ENCODE measurements at regions not wholly inside any gene's neighbourhood (a gene's known extent, or its start where the extent isn't known, plus 50 kb on each side); places are given as distances from the start of the nearest gene placed in this dataset.

DNA sequence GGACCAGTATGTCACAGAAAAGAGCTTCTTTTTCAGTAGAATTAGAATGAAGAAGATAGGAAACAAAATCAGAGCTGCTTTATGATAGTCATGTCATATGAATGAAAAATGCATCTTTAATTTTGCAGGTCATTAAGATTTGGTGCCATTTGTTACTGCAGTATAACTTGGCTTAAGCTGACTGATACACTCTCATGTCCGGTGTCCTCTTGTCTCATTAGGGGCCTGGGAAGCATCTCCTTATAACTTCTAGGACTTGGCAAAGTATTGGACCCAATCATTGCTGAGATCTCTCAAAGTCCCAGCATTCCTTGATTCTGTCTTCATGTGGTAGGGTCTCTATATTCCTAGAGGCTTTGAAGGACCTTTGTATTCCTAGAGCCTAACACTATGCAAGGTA is 559.4 kb downstream of the TOX3 start:
- peaks cover 0 to 3% (median 0%) of the 10 kb centered on the region in 8 donors for H3K9me3 ChIP-seq
- intact Hi-C loops (cut with DNase I; ENCODE audit: low total_unique reads): no loop called here
- TF ChIP-seq, protein P1, sequence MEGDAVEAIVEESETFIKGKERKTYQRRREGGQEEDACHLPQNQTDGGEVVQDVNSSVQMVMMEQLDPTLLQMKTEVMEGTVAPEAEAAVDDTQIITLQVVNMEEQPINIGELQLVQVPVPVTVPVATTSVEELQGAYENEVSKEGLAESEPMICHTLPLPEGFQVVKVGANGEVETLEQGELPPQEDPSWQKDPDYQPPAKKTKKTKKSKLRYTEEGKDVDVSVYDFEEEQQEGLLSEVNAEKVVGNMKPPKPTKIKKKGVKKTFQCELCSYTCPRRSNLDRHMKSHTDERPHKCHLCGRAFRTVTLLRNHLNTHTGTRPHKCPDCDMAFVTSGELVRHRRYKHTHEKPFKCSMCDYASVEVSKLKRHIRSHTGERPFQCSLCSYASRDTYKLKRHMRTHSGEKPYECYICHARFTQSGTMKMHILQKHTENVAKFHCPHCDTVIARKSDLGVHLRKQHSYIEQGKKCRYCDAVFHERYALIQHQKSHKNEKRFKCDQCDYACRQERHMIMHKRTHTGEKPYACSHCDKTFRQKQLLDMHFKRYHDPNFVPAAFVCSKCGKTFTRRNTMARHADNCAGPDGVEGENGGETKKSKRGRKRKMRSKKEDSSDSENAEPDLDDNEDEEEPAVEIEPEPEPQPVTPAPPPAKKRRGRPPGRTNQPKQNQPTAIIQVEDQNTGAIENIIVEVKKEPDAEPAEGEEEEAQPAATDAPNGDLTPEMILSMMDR (IDR thresholded peaks at IDR 0.05 in 8 of 11, conservative IDR thresholded peaks at IDR 0.05 in 3 of 11): no peak
- TF ChIP-seq POLR2A (IDR thresholded peaks at IDR 0.05): no peak
- TF ChIP-seq POLR2AphosphoS5 (IDR thresholded peaks at IDR 0.05): no peak
- WGBS, 5 donors: 39 to 84% (median 77%) methylated on average over 1 of the region's 1 CpG
- H3K4me1 ChIP-seq: no peaks in the 10 kb centered on the region
- no peak overlapping the region for H3K27ac ChIP-seq
- no peaks in the 10 kb centered on the region for H3K36me3 ChIP-seq
- no peaks in the 10 kb centered on the region for H3K27me3 ChIP-seq (replicated peaks in 1 of 7)
- no peak for DNase-seq
- H3K4me3 ChIP-seq: no peak overlapping the region

DNA sequence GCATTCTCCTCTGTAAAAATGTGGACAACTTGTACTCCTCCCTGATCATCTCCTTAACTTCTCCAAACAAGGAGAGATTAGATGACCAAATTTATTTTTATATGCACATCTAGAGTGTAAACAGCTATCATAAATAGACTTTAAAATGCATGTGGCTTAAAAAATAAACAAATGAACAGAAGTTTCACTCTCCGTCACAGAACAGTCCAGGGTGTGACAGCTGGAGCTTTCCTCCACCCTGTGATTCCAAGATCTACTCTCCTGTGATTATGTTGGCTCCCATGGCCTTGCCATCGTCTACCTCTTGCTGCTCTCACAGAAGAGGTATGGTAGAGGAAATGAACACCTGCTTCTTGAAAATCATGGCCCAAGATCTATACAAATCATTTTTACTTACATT is 560.2 kb downstream of the TOX3 start:
- H3K27ac ChIP-seq: no peak overlapping the region
- peaks cover 0 to 3% (median 0%) of the 10 kb centered on the region in 8 donors for H3K9me3 ChIP-seq
- no peaks in the 10 kb centered on the region for H3K36me3 ChIP-seq
- TF ChIP-seq POLR2AphosphoS5 (IDR thresholded peaks at IDR 0.05) (no peak), POLR2A (IDR thresholded peaks at IDR 0.05) (no peak)
- TF ChIP-seq, protein P1 (IDR thresholded peaks at IDR 0.05 in 8 of 11, conservative IDR thresholded peaks at IDR 0.05 in 3 of 11): no peak
- no peak for DNase-seq
- no peak overlapping the region for H3K4me3 ChIP-seq
- WGBS, 5 donors: 70 to 87% (median 76%) methylated on average over 2 of the region's 2 CpGs
- no peaks in the 10 kb centered on the region for H3K4me1 ChIP-seq
- intact Hi-C loops (cut with DNase I; ENCODE audit: low total_unique reads): no loop called here
- no peaks in the 10 kb centered on the region for H3K27me3 ChIP-seq (replicated peaks in 1 of 7)

DNA sequence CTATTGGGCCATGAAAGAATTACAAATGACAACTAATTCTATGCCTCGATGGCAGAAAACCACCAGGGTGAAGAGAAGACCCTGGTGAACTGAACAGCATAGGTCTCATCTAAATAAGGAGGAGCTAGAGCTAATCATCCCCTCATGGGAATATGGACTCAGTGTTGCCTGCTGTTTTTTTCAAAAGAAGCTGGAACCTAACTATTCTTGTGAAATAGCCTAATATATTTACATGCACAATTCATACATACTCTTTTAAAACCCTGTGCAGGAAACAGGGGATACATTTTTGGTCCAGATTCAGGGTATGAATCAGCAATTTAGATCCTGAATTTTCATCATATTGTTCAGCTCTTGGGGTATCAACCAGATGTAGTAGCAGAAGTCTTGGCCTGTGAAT is 560.6 kb downstream of the TOX3 start:
- intact Hi-C loops (cut with DNase I; ENCODE audit: low total_unique reads): no loop called here
- H3K27ac ChIP-seq: no peak overlapping the region
- TF ChIP-seq, protein P1 (IDR thresholded peaks at IDR 0.05 in 8 of 11, conservative IDR thresholded peaks at IDR 0.05 in 3 of 11): no peak
- TF ChIP-seq POLR2AphosphoS5 (IDR thresholded peaks at IDR 0.05) (no peak), POLR2A (IDR thresholded peaks at IDR 0.05) (no peak)
- peaks cover 0 to 3% (median 0%) of the 10 kb centered on the region in 8 donors for H3K9me3 ChIP-seq
- DNase-seq: no peak
- no peaks in the 10 kb centered on the region for H3K4me1 ChIP-seq
- H3K4me3 ChIP-seq: no peak overlapping the region
- WGBS, 5 donors: 59 to 78% (median 72%) methylated on average over 1 of the region's 1 CpG
- H3K27me3 ChIP-seq (replicated peaks in 1 of 7): no peaks in the 10 kb centered on the region
- no peaks in the 10 kb centered on the region for H3K36me3 ChIP-seq

DNA sequence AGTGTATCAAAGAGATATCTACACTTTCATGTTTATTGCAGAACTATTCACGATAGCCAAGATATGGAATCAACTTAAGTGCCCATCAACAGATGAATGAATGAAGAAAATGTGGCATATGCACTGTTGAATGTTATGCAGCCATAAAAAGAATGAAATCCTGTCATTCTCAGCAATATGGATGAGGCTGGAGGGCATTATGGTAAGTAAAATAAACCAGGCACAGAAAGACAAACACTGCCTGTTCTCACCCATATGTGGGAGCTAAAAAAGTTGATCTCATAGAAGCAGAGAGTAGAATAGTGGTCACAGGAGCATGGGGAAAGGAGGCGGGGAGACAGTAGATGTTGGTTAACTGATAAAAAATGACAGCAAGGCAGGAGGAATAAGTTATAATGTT is 561.8 kb downstream of the TOX3 start:
- intact Hi-C loops (cut with DNase I; ENCODE audit: low total_unique reads): no loop called here
- H3K27me3 ChIP-seq (replicated peaks in 1 of 7): no peaks in the 10 kb centered on the region
- WGBS, 5 donors: 66 to 77% (median 68%) methylated on average over 2 of the region's 2 CpGs
- no peak overlapping the region for H3K27ac ChIP-seq
- TF ChIP-seq, protein P1 (IDR thresholded peaks at IDR 0.05 in 8 of 11, conservative IDR thresholded peaks at IDR 0.05 in 3 of 11): no peak
- TF ChIP-seq POLR2A (IDR thresholded peaks at IDR 0.05) (no peak), POLR2AphosphoS5 (IDR thresholded peaks at IDR 0.05) (no peak)
- no peak for DNase-seq
- no peaks in the 10 kb centered on the region for H3K4me1 ChIP-seq
- no peak overlapping the region for H3K4me3 ChIP-seq
- H3K36me3 ChIP-seq: no peaks in the 10 kb centered on the region
- H3K9me3 ChIP-seq: peaks cover 0 to 3% (median 0%) of the 10 kb centered on the region in 8 donors
